ENCODE measurements at regions not wholly inside any gene's neighbourhood (a gene's known extent, or its start where the extent isn't known, plus 50 kb on each side); places are given as distances from the start of the nearest gene placed in this dataset.
A peak's percentile ranks its signal among the peaks of the same experiment; 100 is the strongest.

- TF ChIP-seq, protein P1, sequence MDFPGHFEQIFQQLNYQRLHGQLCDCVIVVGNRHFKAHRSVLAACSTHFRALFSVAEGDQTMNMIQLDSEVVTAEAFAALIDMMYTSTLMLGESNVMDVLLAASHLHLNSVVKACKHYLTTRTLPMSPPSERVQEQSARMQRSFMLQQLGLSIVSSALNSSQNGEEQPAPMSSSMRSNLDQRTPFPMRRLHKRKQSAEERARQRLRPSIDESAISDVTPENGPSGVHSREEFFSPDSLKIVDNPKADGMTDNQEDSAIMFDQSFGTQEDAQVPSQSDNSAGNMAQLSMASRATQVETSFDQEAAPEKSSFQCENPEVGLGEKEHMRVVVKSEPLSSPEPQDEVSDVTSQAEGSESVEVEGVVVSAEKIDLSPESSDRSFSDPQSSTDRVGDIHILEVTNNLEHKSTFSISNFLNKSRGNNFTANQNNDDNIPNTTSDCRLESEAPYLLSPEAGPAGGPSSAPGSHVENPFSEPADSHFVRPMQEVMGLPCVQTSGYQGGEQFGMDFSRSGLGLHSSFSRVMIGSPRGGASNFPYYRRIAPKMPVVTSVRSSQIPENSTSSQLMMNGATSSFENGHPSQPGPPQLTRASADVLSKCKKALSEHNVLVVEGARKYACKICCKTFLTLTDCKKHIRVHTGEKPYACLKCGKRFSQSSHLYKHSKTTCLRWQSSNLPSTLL (IDR thresholded peaks at IDR 0.05), result 0 out of 2 replicates have a peak, but pooled peaks have one; percentile 52
- no peak for TF ChIP-seq USF2 (CRISPR knock-in tag; IDR thresholded peaks at IDR 0.05)
- TF ChIP-seq, protein P2, sequence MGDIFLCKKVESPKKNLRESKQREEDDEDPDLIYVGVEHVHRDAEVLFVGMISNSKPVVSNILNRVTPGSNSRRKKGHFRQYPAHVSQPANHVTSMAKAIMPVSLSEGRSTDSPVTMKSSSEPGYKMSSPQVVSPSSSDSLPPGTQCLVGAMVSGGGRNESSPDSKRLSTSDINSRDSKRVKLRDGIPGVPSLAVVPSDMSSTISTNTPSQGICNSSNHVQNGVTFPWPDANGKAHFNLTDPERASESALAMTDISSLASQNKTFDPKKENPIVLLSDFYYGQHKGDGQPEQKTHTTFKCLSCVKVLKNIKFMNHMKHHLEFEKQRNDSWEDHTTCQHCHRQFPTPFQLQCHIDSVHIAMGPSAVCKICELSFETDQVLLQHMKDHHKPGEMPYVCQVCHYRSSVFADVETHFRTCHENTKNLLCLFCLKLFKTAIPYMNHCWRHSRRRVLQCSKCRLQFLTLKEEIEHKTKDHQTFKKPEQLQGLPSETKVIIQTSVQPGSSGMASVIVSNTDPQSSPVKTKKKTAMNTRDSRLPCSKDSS (IDR thresholded peaks at IDR 0.05; ENCODE audit: low read depth, partially characterized antibody), result no peak
- TF ChIP-seq, protein P3, sequence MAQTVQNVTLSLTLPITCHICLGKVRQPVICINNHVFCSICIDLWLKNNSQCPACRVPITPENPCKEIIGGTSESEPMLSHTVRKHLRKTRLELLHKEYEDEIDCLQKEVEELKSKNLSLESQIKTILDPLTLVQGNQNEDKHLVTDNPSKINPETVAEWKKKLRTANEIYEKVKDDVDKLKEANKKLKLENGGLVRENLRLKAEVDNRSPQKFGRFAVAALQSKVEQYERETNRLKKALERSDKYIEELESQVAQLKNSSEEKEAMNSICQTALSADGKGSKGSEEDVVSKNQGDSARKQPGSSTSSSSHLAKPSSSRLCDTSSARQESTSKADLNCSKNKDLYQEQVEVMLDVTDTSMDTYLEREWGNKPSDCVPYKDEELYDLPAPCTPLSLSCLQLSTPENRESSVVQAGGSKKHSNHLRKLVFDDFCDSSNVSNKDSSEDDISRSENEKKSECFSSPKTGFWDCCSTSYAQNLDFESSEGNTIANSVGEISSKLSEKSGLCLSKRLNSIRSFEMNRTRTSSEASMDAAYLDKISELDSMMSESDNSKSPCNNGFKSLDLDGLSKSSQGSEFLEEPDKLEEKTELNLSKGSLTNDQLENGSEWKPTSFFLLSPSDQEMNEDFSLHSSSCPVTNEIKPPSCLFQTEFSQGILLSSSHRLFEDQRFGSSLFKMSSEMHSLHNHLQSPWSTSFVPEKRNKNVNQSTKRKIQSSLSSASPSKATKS (CRISPR knock-in tag; IDR thresholded peaks at IDR 0.05), result no peak
- no peak for TF ChIP-seq MYC (IDR thresholded peaks at IDR 0.05; ENCODE audit: low read depth, low read length)
- no peak for TF ChIP-seq MYC (CRISPR knock-in tag; IDR thresholded peaks at IDR 0.05; ENCODE audit: borderline replicate concordance, low read depth)
- no peak for TF ChIP-seq ZNF175 (CRISPR knock-in tag; IDR thresholded peaks at IDR 0.05; ENCODE audit: low read depth)
- TF ChIP-seq, protein P4, sequence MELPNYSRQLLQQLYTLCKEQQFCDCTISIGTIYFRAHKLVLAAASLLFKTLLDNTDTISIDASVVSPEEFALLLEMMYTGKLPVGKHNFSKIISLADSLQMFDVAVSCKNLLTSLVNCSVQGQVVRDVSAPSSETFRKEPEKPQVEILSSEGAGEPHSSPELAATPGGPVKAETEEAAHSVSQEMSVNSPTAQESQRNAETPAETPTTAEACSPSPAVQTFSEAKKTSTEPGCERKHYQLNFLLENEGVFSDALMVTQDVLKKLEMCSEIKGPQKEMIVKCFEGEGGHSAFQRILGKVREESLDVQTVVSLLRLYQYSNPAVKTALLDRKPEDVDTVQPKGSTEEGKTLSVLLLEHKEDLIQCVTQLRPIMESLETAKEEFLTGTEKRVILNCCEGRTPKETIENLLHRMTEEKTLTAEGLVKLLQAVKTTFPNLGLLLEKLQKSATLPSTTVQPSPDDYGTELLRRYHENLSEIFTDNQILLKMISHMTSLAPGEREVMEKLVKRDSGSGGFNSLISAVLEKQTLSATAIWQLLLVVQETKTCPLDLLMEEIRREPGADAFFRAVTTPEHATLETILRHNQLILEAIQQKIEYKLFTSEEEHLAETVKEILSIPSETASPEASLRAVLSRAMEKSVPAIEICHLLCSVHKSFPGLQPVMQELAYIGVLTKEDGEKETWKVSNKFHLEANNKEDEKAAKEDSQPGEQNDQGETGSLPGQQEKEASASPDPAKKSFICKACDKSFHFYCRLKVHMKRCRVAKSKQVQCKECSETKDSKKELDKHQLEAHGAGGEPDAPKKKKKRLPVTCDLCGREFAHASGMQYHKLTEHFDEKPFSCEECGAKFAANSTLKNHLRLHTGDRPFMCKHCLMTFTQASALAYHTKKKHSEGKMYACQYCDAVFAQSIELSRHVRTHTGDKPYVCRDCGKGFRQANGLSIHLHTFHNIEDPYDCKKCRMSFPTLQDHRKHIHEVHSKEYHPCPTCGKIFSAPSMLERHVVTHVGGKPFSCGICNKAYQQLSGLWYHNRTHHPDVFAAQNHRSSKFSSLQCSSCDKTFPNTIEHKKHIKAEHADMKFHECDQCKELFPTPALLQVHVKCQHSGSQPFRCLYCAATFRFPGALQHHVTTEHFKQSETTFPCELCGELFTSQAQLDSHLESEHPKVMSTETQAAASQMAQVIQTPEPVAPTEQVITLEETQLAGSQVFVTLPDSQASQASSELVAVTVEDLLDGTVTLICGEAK (IDR thresholded peaks at IDR 0.05), result peak; percentile 80
- TF ChIP-seq, protein P4 (CRISPR knock-in tag; IDR thresholded peaks at IDR 0.05), result no peak
- TF ChIP-seq HDAC6 (IDR thresholded peaks at IDR 0.05; ENCODE audit: low read depth, low read length), result no peak
These were observed 156.6 kb downstream of the FHIP1A start (continued) for GRCh38 chr4:151565583-151565982.
